ENCODE measurements at regions not wholly inside any gene's neighbourhood (a gene's known extent, or its start where the extent isn't known, plus 50 kb on each side); places are given as distances from the start of the nearest gene placed in this dataset.

DNA sequence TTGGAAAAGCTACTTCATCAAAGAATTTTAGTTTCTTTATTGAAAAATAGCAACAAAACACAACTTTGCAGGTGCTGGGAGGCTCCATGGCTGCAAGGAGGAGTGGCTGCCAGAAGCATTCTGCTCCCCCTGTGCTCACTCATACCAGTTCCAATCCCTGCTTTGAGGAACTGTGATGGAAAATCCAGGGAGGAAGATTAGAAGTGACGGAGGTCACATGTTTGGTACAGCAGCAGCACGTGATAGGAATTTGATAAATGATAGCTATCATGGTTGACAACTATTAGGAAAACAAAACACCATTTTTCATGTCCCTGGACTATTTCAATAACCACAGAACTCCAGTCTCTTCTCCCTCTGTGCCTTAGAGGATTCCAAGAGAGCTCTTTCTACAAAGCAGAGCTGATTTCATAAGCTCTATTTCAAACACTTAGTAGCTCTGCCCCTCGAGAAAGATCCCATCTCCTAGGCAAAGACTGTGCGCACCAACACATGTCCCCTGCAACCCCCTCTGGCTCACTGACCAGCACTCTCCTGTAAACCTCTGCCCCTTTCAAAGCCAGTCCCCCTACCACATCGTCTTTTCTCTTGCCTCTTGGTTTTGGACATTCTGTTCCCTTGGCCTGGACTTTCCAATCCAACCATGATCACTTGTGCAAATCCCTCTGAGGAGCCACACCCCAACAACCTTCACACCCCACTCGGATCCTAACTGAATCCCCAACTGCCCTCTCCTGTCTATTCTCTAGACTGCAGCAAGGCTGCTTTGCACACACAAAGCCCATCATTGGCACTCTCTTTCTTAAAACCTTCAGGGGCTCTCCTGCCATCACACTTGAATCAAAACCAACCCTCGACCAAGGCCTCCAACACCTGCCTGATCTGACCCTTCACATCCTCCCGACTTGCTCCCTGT, 352.4 kb upstream of the PKDCC start:
- Mint-ChIP-seq H3K9me3 (no peaks in the 10 kb centered on the region), H3K27me3 (ENCODE audit: insufficient read depth, low read depth) (peaks cover 3% of the 10 kb centered on the region), H3K4me1 (peaks cover 13% of the 10 kb centered on the region), H3K36me3 (no peaks in the 10 kb centered on the region), H3K4me3 (no peak overlapping the region), H3K27ac (no peak overlapping the region)
- Histone ChIP-seq H3K4me1 (peaks cover 2% of the 10 kb centered on the region), H3K79me2 (ENCODE audit: low read depth) (no peaks in the 10 kb centered on the region), H3K36me3 (no peaks in the 10 kb centered on the region), H3F3A (ENCODE audit: low read depth) (no peaks in the 10 kb centered on the region), H3K4me3 (no peak overlapping the region), H3K9me3 (ENCODE audit: low read depth) (no peaks in the 10 kb centered on the region), H3K4me2 (no peak overlapping the region), H3K27ac (no peak overlapping the region), H2AFZ (replicated peaks) (no peak overlapping the region), H4K20me1 (ENCODE audit: low read depth) (no peaks in the 10 kb centered on the region), H3K9ac (no peak overlapping the region), H3K27me3 (no peaks in the 10 kb centered on the region)
- TF ChIP-seq EZH2phosphoT487 (IDR thresholded peaks at IDR 0.05) (no peak), EZH2 (IDR thresholded peaks at IDR 0.05) (no peak)
- TF ChIP-seq, protein P1, sequence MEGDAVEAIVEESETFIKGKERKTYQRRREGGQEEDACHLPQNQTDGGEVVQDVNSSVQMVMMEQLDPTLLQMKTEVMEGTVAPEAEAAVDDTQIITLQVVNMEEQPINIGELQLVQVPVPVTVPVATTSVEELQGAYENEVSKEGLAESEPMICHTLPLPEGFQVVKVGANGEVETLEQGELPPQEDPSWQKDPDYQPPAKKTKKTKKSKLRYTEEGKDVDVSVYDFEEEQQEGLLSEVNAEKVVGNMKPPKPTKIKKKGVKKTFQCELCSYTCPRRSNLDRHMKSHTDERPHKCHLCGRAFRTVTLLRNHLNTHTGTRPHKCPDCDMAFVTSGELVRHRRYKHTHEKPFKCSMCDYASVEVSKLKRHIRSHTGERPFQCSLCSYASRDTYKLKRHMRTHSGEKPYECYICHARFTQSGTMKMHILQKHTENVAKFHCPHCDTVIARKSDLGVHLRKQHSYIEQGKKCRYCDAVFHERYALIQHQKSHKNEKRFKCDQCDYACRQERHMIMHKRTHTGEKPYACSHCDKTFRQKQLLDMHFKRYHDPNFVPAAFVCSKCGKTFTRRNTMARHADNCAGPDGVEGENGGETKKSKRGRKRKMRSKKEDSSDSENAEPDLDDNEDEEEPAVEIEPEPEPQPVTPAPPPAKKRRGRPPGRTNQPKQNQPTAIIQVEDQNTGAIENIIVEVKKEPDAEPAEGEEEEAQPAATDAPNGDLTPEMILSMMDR (IDR thresholded peaks at IDR 0.05) = peak; percentile 32
- DNase-seq (ENCODE audit: low spot score) = no peak

DNA sequence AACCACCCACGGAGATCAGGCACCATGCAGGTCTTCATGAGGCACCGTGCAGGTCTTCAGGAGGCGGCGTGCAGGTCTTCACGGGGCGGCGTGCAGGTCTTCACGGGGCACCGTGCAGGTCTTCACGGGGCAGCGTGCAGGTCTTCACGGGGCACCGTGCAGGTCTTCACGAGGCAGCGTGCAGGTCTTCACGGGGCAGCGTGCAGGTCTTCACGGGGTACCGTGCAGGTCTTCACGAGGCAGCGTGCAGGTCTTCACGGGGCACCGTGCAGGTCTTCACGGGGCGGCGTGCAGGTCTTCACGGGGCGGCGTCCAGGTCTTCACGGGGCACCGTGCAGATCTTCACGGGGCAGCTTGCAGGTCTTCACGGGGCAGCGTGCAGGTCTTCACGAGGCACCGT, 350.4 kb upstream of the PKDCC start:
- no peaks in the 10 kb centered on the region for H3K9me3 ChIP-seq (ENCODE audit: low read depth)
- no peaks in the 10 kb centered on the region for H4K20me1 ChIP-seq (ENCODE audit: low read depth)
- Mint-ChIP-seq H3K4me3 (no peak overlapping the region), H3K4me1 (peaks cover 13% of the 10 kb centered on the region), H3K27ac (no peak overlapping the region), H3K27me3 (ENCODE audit: insufficient read depth, low read depth) (peaks cover 3% of the 10 kb centered on the region), H3K36me3 (no peaks in the 10 kb centered on the region), H3K9me3 (no peaks in the 10 kb centered on the region)
- DNase-seq (ENCODE audit: low spot score) = no peak
- no peaks in the 10 kb centered on the region for H3K79me2 ChIP-seq (ENCODE audit: low read depth)
- TF ChIP-seq EZH2 (IDR thresholded peaks at IDR 0.05) (no peak), EZH2phosphoT487 (IDR thresholded peaks at IDR 0.05) (no peak)
- TF ChIP-seq, protein P1 (IDR thresholded peaks at IDR 0.05) = no peak
- no peaks in the 10 kb centered on the region for H3K27me3 ChIP-seq
- no peak overlapping the region for H3K4me3 ChIP-seq
- H3K9ac ChIP-seq = no peak overlapping the region
- H3F3A ChIP-seq (ENCODE audit: low read depth) = no peaks in the 10 kb centered on the region
- H3K4me2 ChIP-seq = no peak overlapping the region
- no peak overlapping the region for H3K27ac ChIP-seq
- no peak overlapping the region for H2AFZ ChIP-seq (replicated peaks)
- peaks cover 2% of the 10 kb centered on the region for H3K4me1 ChIP-seq
- no peaks in the 10 kb centered on the region for H3K36me3 ChIP-seq

DNA sequence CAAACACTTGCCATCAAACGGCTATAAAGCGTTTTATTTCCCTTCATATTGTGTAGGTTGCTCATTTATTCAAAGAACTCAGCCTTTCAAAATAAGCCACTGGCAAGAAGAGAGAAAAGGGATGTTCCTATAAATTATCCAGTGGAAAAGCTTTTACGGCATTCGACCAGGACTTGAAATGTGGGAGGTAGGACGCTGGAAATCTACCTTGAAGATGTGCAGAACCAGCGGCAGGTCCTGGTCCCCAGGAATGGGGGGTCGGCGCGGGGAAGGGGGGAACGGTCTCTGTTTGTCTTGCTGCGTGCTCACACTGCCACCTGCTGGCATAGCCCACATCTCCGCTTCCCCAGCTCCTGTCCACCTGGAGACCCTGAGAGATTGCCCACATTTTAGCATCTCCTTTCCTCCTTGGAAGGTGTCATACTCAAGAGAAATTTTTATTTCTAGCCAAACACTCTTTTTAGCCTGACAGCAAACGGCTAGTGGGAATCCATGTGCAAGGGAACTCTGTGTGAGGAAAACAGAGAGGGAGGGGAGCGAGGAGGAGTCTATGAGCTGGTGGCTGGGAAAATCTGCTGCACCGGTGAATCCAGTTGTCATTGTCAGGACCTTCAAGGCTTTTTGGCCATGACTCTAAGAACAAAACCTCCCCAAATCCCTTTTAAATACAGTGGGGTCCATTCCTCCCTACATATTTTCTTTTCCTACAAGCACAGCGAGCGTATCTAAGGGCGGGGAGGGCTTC, 349.0 kb upstream of the PKDCC start:
- Histone ChIP-seq H3K36me3 (no peaks in the 10 kb centered on the region), H3K9me3 (ENCODE audit: low read depth) (no peaks in the 10 kb centered on the region), H3F3A (ENCODE audit: low read depth) (no peaks in the 10 kb centered on the region), H4K20me1 (ENCODE audit: low read depth) (no peaks in the 10 kb centered on the region), H2AFZ (replicated peaks) (no peak overlapping the region), H3K4me3 (no peak overlapping the region), H3K27me3 (no peaks in the 10 kb centered on the region), H3K27ac (no peak overlapping the region), H3K4me2 (peak overlapping the region; percentile 8), H3K79me2 (ENCODE audit: low read depth) (no peaks in the 10 kb centered on the region), H3K4me1 (peaks cover 2% of the 10 kb centered on the region), H3K9ac (no peak overlapping the region)
- no peaks in the 10 kb centered on the region for H3K36me3 Mint-ChIP-seq
- no peaks in the 10 kb centered on the region for H3K9me3 Mint-ChIP-seq
- no peak overlapping the region for H3K27ac Mint-ChIP-seq
- H3K4me3 Mint-ChIP-seq = no peak overlapping the region
- TF ChIP-seq, protein P1 (IDR thresholded peaks at IDR 0.05) = peak; percentile 94
- no peak for TF ChIP-seq EZH2 (IDR thresholded peaks at IDR 0.05)
- peaks cover 13% of the 10 kb centered on the region for H3K4me1 Mint-ChIP-seq
- peaks cover 3% of the 10 kb centered on the region for H3K27me3 Mint-ChIP-seq (ENCODE audit: insufficient read depth, low read depth)
- DNase-seq (ENCODE audit: low spot score) = peak; percentile 70

Data from neural progenitor cell (in vitro differentiated cells).